H1 (cell line): ENCODE measurements at regions not wholly inside any gene's neighbourhood (a gene's known extent, or its start where the extent isn't known, plus 50 kb on each side); places are given as distances from the start of the nearest gene placed in this dataset.
A peak's percentile ranks its signal among the peaks of the same experiment; 100 is the strongest.

Experiments used
- CTCF ChIA-PET: fragments of 300-600 bp; sonication (Branson Sonifier 250); formaldehyde crosslinking; loops from one replicate; lab custom pipeline; 2021; ENCODE audit not compliant: partially characterized antibody; lab: Charles Lee
- POLR2A ChIA-PET: fragments of 300-600 bp; sonication (Branson Sonifier 250); formaldehyde crosslinking; loops from one replicate; lab custom pipeline; 2021; ENCODE audit warnings: inconsistent platforms; ENCODE audit not compliant: partially characterized antibody; lab: Charles Lee
- DNase-seq, 2 experiments: peaks; one replicate each; pipeline versions ENCODE4 v3.0.0 to v3.0.0-alpha.2; 2010 to 2022; ENCODE audit warnings: low spot score in 2 of 2, low read depth in 1 of 2, mixed read lengths in 1 of 2
- FAIRE-seq: peaks from 2 replicates; lab custom pipeline; 2011; peaks lifted over from hg19 to GRCh38; lab: Jason Lieb, UNC
- H2AFZ ChIP-seq: 2 replicates; pipeline ENCODE4 v1.8.1; 2012; ENCODE audit warnings: low read length, inconsistent platforms
- H2AK5ac ChIP-seq: 2 replicates; pipeline ENCODE4 v1.6.1; 2013; ENCODE audit warnings: low read depth, low read length
- H2BK120ac ChIP-seq: replicated peaks from 2 replicates; pipeline ENCODE3; 2013; ENCODE audit warnings: low read depth, low read length, inconsistent platforms
- H2BK12ac ChIP-seq: 2 replicates; pipeline ENCODE4 v1.6.1; 2013; ENCODE audit warnings: low read depth, low read length
- H2BK15ac ChIP-seq: 2 replicates; pipeline ENCODE4 v1.6.1; 2013; ENCODE audit warnings: low read length
- H2BK20ac ChIP-seq: 2 replicates; pipeline ENCODE4 v1.6.1; 2013; ENCODE audit warnings: low read length
- H2BK5ac ChIP-seq: 2 replicates; pipeline ENCODE4 v1.6.1; 2013; ENCODE audit warnings: low read depth, low read length
- H3K14ac ChIP-seq: 2 replicates; pipeline ENCODE4 v1.6.1; 2013; ENCODE audit warnings: inconsistent platforms; ENCODE audit not compliant: insufficient read length
- H3K18ac ChIP-seq: 2 replicates; pipeline ENCODE4 v1.6.1; 2013; ENCODE audit warnings: low read length; ENCODE audit errors: extremely low read depth
- H3K23ac ChIP-seq: 2 replicates; pipeline ENCODE4 v1.6.1; 2013; ENCODE audit warnings: inconsistent platforms; ENCODE audit not compliant: insufficient read length
- H3K23me2 ChIP-seq: 2 replicates; pipeline ENCODE4 v1.6.1; 2013; ENCODE audit warnings: low read depth, low read length
- H3K27ac ChIP-seq: 2 replicates; pipeline ENCODE4 v1.6.1; 2011; ENCODE audit warnings: low read depth, low read length, inconsistent platforms
- H3K27me3 ChIP-seq, 4 experiments: replicated peaks in 1 of 4; 1 replicate in 1 of 4; 2 replicates in 3 of 4; pipeline versions ENCODE4 v1.6.1 to v1.8.1; 2011 to 2013; ENCODE audit warnings: low read length in 3 of 4, mild to moderate bottlenecking in 3 of 4, inconsistent platforms in 2 of 4, mixed read lengths in 2 of 4, moderate library complexity in 1 of 4; ENCODE audit not compliant: control insufficient read depth in 3 of 4, insufficient read depth in 3 of 4; ENCODE audit errors: extremely low read depth in 1 of 4
- H3K36me3 ChIP-seq, 4 experiments: 2 replicates each; pipeline versions ENCODE4 v1.6.1 to v1.8.1; 2011 to 2013; ENCODE audit warnings: mild to moderate bottlenecking in 4 of 4, low read length in 3 of 4, moderate library complexity in 2 of 4, control low read depth in 1 of 4, inconsistent platforms in 1 of 4; ENCODE audit not compliant: insufficient read depth in 4 of 4, control insufficient read depth in 2 of 4
- H3K4ac ChIP-seq: replicated peaks from 2 replicates; pipeline ENCODE3; 2013; ENCODE audit warnings: low read length, low read depth, mixed read lengths, inconsistent platforms; ENCODE audit not compliant: insufficient read length
- H3K4me1 ChIP-seq, 4 experiments: replicated peaks in 1 of 4; 1 replicate in 1 of 4; 2 replicates in 3 of 4; pipeline versions ENCODE4 v1.6.1 to v1.8.1; 2011 to 2013; ENCODE audit warnings: low read length in 3 of 4, inconsistent platforms in 2 of 4, mixed read lengths in 1 of 4; ENCODE audit not compliant: insufficient read depth in 4 of 4, control insufficient read depth in 3 of 4
- H3K4me2 ChIP-seq, 2 experiments: 2 replicates each; pipeline versions ENCODE4 v1.6.1 to v1.8.1; 2011 to 2013; ENCODE audit warnings: low read depth in 2 of 2, low read length in 2 of 2, control low read depth in 1 of 2, inconsistent platforms in 1 of 2, mild to moderate bottlenecking in 1 of 2; ENCODE audit not compliant: insufficient read depth in 1 of 2
- H3K4me3 ChIP-seq, 4 experiments: fragments of 200-600, 300-600 bp in 1 of 4; sonication (generic), shearing (Covaris generic), sonication (Bioruptor Twin) in 1 of 4; 2 replicates each; pipeline versions ENCODE4 v1.5.1 to v1.8.1; 2011 to 2016; ENCODE audit warnings: low read length in 4 of 4, low read depth in 3 of 4, control low read depth in 2 of 4, inconsistent platforms in 2 of 4, mild to moderate bottlenecking in 2 of 4, mixed read lengths in 1 of 4, moderate library complexity in 1 of 4; ENCODE audit not compliant: insufficient read depth in 2 of 4; ENCODE audit errors: extremely low read depth in 1 of 4
- H3K56ac ChIP-seq: replicated peaks from 2 replicates; pipeline ENCODE3; 2013; ENCODE audit warnings: low read depth, mild to moderate bottlenecking, mixed read lengths, low read length, inconsistent platforms; ENCODE audit not compliant: insufficient read length
- H3K79me1 ChIP-seq: 2 replicates; pipeline ENCODE4 v1.6.1; 2013; ENCODE audit warnings: low read depth, low read length, control low read depth
- H3K79me2 ChIP-seq, 2 experiments: 2 replicates each; pipeline versions ENCODE4 v1.6.1 to v1.8.1; 2012 to 2013; ENCODE audit warnings: low read length in 2 of 2, mild to moderate bottlenecking in 2 of 2, inconsistent platforms in 1 of 2; ENCODE audit not compliant: insufficient read depth in 2 of 2, control insufficient read depth in 1 of 2
- H3K9ac ChIP-seq, 4 experiments: replicated peaks in 1 of 4; 1 replicate in 1 of 4; 2 replicates in 3 of 4; pipeline versions ENCODE4 v1.6.1 to v1.8.1; 2011 to 2013; ENCODE audit warnings: low read depth in 3 of 4, low read length in 3 of 4, control low read depth in 2 of 4, mild to moderate bottlenecking in 2 of 4, moderate library complexity in 2 of 4, inconsistent platforms in 1 of 4; ENCODE audit errors: extremely low read depth in 1 of 4
- H3K9me3 ChIP-seq, 2 experiments: 2 replicates each; pipeline versions ENCODE4 v1.6.1 to v1.8.1; 2012 to 2013; ENCODE audit warnings: mild to moderate bottlenecking in 2 of 2, moderate library complexity in 2 of 2, control low read depth in 1 of 2, inconsistent platforms in 1 of 2, low read depth in 1 of 2, low read length in 1 of 2, mixed read lengths in 1 of 2; ENCODE audit not compliant: insufficient read depth in 2 of 2
- H4K20me1 ChIP-seq, 2 experiments: replicated peaks in 1 of 2; 2 replicates each; pipeline versions ENCODE3 to v1.8.1; 2011 to 2013; ENCODE audit warnings: inconsistent platforms in 2 of 2, low read length in 2 of 2, mild to moderate bottlenecking in 1 of 2; ENCODE audit not compliant: insufficient read depth in 2 of 2, control insufficient read depth in 1 of 2
- H4K5ac ChIP-seq: 2 replicates; pipeline ENCODE4 v1.6.1; 2013; ENCODE audit warnings: low read length, low read depth, mixed read lengths, inconsistent platforms; ENCODE audit not compliant: insufficient read length
- H4K8ac ChIP-seq: 2 replicates; pipeline ENCODE4 v1.8.0; 2013; ENCODE audit warnings: mild to moderate bottlenecking, moderate library complexity, low read length, inconsistent platforms; ENCODE audit not compliant: insufficient read depth; ENCODE audit errors: extremely low read depth
- H4K91ac ChIP-seq: replicated peaks from 2 replicates; pipeline ENCODE3; 2013; ENCODE audit warnings: low read length, mixed read lengths, inconsistent platforms; ENCODE audit not compliant: insufficient read length
- TCF12 ChIP-seq: IDR thresholded peaks from 2 replicates; pipeline ENCODE4 v1.6.1; 2011; ENCODE audit warnings: low read depth, mild to moderate bottlenecking, low read length
- WGBS, 2 experiments: shearing (Covaris generic) in 1 of 2; methylation state at CpG; one replicate each; pipeline versions ENCODE4 v1.1.6 to v1.1.7; 2013 to 2015; ENCODE audit warnings: low lambda C conversion rate in 2 of 2, mixed read lengths in 2 of 2, inconsistent platforms in 1 of 2, low coverage in 1 of 2, missing lambda C conversion rate in 1 of 2; ENCODE audit not compliant: insufficient replicate concordance in 2 of 2, insufficient coverage in 1 of 2, insufficient read length in 1 of 2; ENCODE audit errors: extremely low coverage in 1 of 2, missing lambda C conversion rate in 1 of 2; 5-methylcytosine and 5-hydroxymethylcytosine counted together

GRCh38 chr2:128490881-128491691 lies 172.4 kb upstream of the HS6ST1 start:
- peak overlapping the region; percentile 98 for H3K18ac ChIP-seq
- H2BK15ac ChIP-seq, result peak overlapping the region; percentile 94; the same call in 1 of the 2 replicates
- FAIRE-seq (no peak), DNase-seq (peak in 1 of 2 experiments; percentile 50)
- TF ChIP-seq TCF12, result no peak
- peak overlapping the region; percentile 76 for H3K4ac ChIP-seq
- H2AFZ ChIP-seq, result no peak overlapping the region
- peak overlapping the region; percentile 37 for H3K56ac ChIP-seq
- peak overlapping the region; percentile 88 for H4K91ac ChIP-seq
- H3K27ac ChIP-seq, result peak overlapping the region; percentile 63; the same call in 1 of the 2 replicates
- H3K27me3 ChIP-seq, result no peaks in the 10 kb centered on the region; a peak in 1 of 7 replicates
- H3K23me2 ChIP-seq, result no peaks in the 10 kb centered on the region
- H2BK5ac ChIP-seq, result peak overlapping the region; percentile 99
- H3K14ac ChIP-seq, result peak overlapping the region; percentile 32
- no peak overlapping the region; a peak in 1 of 7 replicates for H3K9ac ChIP-seq
- 54% methylated on average over 11 of the region's 12 CpGs; no CpG with 5 or more reads in 1 of the 2 experiments for WGBS, 2 experiments
- H3K79me1 ChIP-seq, result no peaks in the 10 kb centered on the region
- ChIA-PET POLR2A (interaction anchor here (1.4 to 1.6 kb wide), 2 partner anchors 10 to 12 kb away, joined by 3 read pairs; no protein-coding TSS in a partner anchor), CTCF (interaction anchor here (0.7 to 2.2 kb wide), 3 partner anchors 14 to 124 kb away, joined by 3 to 9 read pairs (median 3); no protein-coding TSS in a partner anchor)
- no peaks in the 10 kb centered on the region for H4K20me1 ChIP-seq
- H2BK120ac ChIP-seq, result peak overlapping the region; percentile 97
- H2BK12ac ChIP-seq, result peak overlapping the region; percentile 99
- peak overlapping the region; percentile 90 for H4K5ac ChIP-seq
- H3K79me2 ChIP-seq, result no peaks in the 10 kb centered on the region
- peak overlapping the region in 2 of 4 experiments; percentile 24 to 42; a peak in 4 of 8 replicates for H3K4me3 ChIP-seq
- H3K9me3 ChIP-seq, result peaks cover 0 to 4% of the 10 kb centered on the region in 2 experiments; a peak in 1 of 4 replicates
- H3K36me3 ChIP-seq, result no peaks in the 10 kb centered on the region
- H3K4me1 ChIP-seq, result peaks cover 14 to 45% (median 30%) of the 10 kb centered on the region in 4 experiments
- no peak overlapping the region for H3K23ac ChIP-seq
- H4K8ac ChIP-seq, result peak overlapping the region; percentile 45
- peak overlapping the region; percentile 38 to 64 for H3K4me2 ChIP-seq
- H2AK5ac ChIP-seq, result peak overlapping the region; percentile 93; the same call in 1 of the 2 replicates
- H2BK20ac ChIP-seq, result peak overlapping the region; percentile 83
